GM21390 (cell line): ENCODE measurements at regions not wholly inside any gene's neighbourhood (a gene's known extent, or its start where the extent isn't known, plus 50 kb on each side); places are given as distances from the start of the nearest gene placed in this dataset.

Experiments
- ATAC-seq: cut with Tn5 transposase; IDR thresholded peaks from one replicate; pipeline ENCODE4 v1.9.1; 2021; ENCODE audit not compliant: unreplicated experiment

- no peak for ATAC-seq
These were observed 508.1 kb downstream of the NR2F1-AS1 start for GRCh38 chr5:93072831-93073459.

GRCh38 chr5:93071710-93072109 lies 509.3 kb downstream of the NR2F1-AS1 start:
- no peak for ATAC-seq

GRCh38 chr5:93070938-93071337 lies 510.1 kb downstream of the NR2F1-AS1 start:
- no peak for ATAC-seq

GRCh38 chr5:93069276-93069675 lies 511.7 kb downstream of the NR2F1-AS1 start:
- no peak for ATAC-seq

GRCh38 chr5:93062548-93062947 lies 518.5 kb downstream of the NR2F1-AS1 start:
- no peak for ATAC-seq

- no peak for ATAC-seq
These were observed 522.7 kb downstream of the NR2F1-AS1 start for GRCh38 chr5:93058309-93058708.

GRCh38 chr5:93057311-93057710 lies 523.7 kb downstream of the NR2F1-AS1 start:
- ATAC-seq, result no peak

GRCh38 chr5:93055971-93056370 lies 525.0 kb downstream of the NR2F1-AS1 start:
- ATAC-seq, result no peak

- no peak for ATAC-seq
These were observed 525.5 kb downstream of the NR2F1-AS1 start for GRCh38 chr5:93055561-93055960.

- ATAC-seq, result no peak
These were observed 526.4 kb downstream of the NR2F1-AS1 start for GRCh38 chr5:93054424-93055163.

GRCh38 chr5:93053825-93054224 lies 527.2 kb downstream of the NR2F1-AS1 start:
- no peak for ATAC-seq

- no peak for ATAC-seq
These were observed 532.2 kb downstream of the NR2F1-AS1 start for GRCh38 chr5:93048858-93049257.

- ATAC-seq, result no peak
These were observed 536.0 kb downstream of the NR2F1-AS1 start for GRCh38 chr5:93044859-93045666.

GRCh38 chr5:93039888-93040287 lies 541.1 kb downstream of the NR2F1-AS1 start:
- no peak for ATAC-seq

GRCh38 chr5:93034621-93035590 lies 546.1 kb downstream of the NR2F1-AS1 start:
- no peak for ATAC-seq

- ATAC-seq, result no peak
These were observed 558.1 kb downstream of the NR2F1-AS1 start for GRCh38 chr5:93022796-93023447.

- ATAC-seq, result no peak
These were observed 558.8 kb downstream of the NR2F1-AS1 start for GRCh38 chr5:93022211-93022610.

GRCh38 chr5:93019896-93020295 lies 561.1 kb downstream of the NR2F1-AS1 start:
- ATAC-seq, result no peak

- no peak for ATAC-seq
These were observed 562.6 kb downstream of the NR2F1-AS1 start for GRCh38 chr5:93018461-93018860.

GRCh38 chr5:93017849-93018248 lies 563.2 kb downstream of the NR2F1-AS1 start:
- no peak for ATAC-seq
